ENCODE measurements at regions not wholly inside any gene's neighbourhood (a gene's known extent, or its start where the extent isn't known, plus 50 kb on each side); places are given as distances from the start of the nearest gene placed in this dataset.

GRCh38 chr4:156594624-156595023 lies 377.0 kb downstream of the PDGFC start:
- TF ChIP-seq CTCF (IDR thresholded peaks at IDR 0.05) (no peak), POLR2A (IDR thresholded peaks at IDR 0.05) (no peak), EP300 (IDR thresholded peaks at IDR 0.05) (no peak)

All from sigmoid colon (tissue), 4 donors.